GM21447 (cell line): ENCODE measurements at regions not wholly inside any gene's neighbourhood (a gene's known extent, or its start where the extent isn't known, plus 50 kb on each side); places are given as distances from the start of the nearest gene placed in this dataset.
"Not testable (repeated sequence)": the region's sequence is repeated elsewhere in the genome, so short reads cannot be mapped to it uniquely, and the experiment has no call there.

Source experiments
- ATAC-seq: cut with Tn5 transposase; IDR thresholded peaks from one replicate; pipeline ENCODE4 v1.9.1; 2021; ENCODE audit not compliant: unreplicated experiment

- not testable (repeated sequence) for ATAC-seq
Measured at GRCh38 chr1:83154306-83154705, 844.6 kb downstream of the TTLL7 start.

GRCh38 chr1:83151167-83151898, 847.6 kb downstream of the TTLL7 start:
- not testable (repeated sequence) for ATAC-seq

GRCh38 chr1:83150479-83150878, 848.5 kb downstream of the TTLL7 start:
- ATAC-seq, result not testable (repeated sequence)

GRCh38 chr1:83145820-83146219, 853.1 kb downstream of the TTLL7 start:
- not testable (repeated sequence) for ATAC-seq

GRCh38 chr1:83142802-83143201, 856.1 kb downstream of the TTLL7 start:
- ATAC-seq, result not testable (repeated sequence)

GRCh38 chr1:83135524-83136157, 863.3 kb downstream of the TTLL7 start:
- not testable (repeated sequence) for ATAC-seq

GRCh38 chr1:83134322-83135014, 864.5 kb downstream of the TTLL7 start:
- ATAC-seq, result not testable (repeated sequence)

GRCh38 chr1:83131692-83131955, 867.3 kb downstream of the TTLL7 start:
- ATAC-seq, result no peak

- no peak for ATAC-seq
Measured at GRCh38 chr1:83130886-83131691, 867.8 kb downstream of the TTLL7 start.

GRCh38 chr1:83129107-83129506, 869.8 kb downstream of the TTLL7 start:
- no peak for ATAC-seq

GRCh38 chr1:83125456-83125855, 873.5 kb downstream of the TTLL7 start:
- ATAC-seq, result no peak

GRCh38 chr1:83123019-83123418, 875.9 kb downstream of the TTLL7 start:
- ATAC-seq, result no peak

GRCh38 chr1:83118472-83118871, 880.5 kb downstream of the TTLL7 start:
- ATAC-seq, result no peak

- ATAC-seq, result not testable (repeated sequence)
Measured at GRCh38 chr1:83117030-83117429, 881.9 kb downstream of the TTLL7 start.

- ATAC-seq, result no peak
Measured at GRCh38 chr1:83115785-83116184, 883.1 kb downstream of the TTLL7 start.

GRCh38 chr1:83114136-83114834, 884.6 kb downstream of the TTLL7 start:
- no peak for ATAC-seq

GRCh38 chr1:83113652-83114051, 885.3 kb downstream of the TTLL7 start:
- ATAC-seq, result no peak

- ATAC-seq, result no peak
Measured at GRCh38 chr1:83112248-83112885, 886.6 kb downstream of the TTLL7 start.

GRCh38 chr1:83110156-83110555, 888.8 kb downstream of the TTLL7 start:
- no peak for ATAC-seq

GRCh38 chr1:83109692-83110091, 889.2 kb downstream of the TTLL7 start:
- ATAC-seq, result no peak
